HL-60 (cell line): ENCODE measurements at regions not wholly inside any gene's neighbourhood (a gene's known extent, or its start where the extent isn't known, plus 50 kb on each side); places are given as distances from the start of the nearest gene placed in this dataset.

Source experiments
- DNase-seq, 2 experiments: peaks; one replicate each; pipeline ENCODE4 v3.0.0-alpha.2; 2010 to 2020; ENCODE audit warnings: low read depth in 1 of 2, low spot score in 1 of 2
- H3K27ac ChIP-seq: fragments of 250-450 bp; sonication (Bioruptor Pico); replicated peaks from 2 replicates; pipeline ENCODE4 v1.5.1; 2020; ENCODE audit warnings: mild to moderate bottlenecking, moderate library complexity
- H3K27me3 ChIP-seq: fragments of 250-450 bp; sonication (Bioruptor Pico); 2 replicates; pipeline ENCODE4 v1.5.1; 2021; ENCODE audit warnings: mild to moderate bottlenecking, moderate library complexity; ENCODE audit not compliant: insufficient read depth, poor library complexity, severe bottlenecking
- H3K4me3 ChIP-seq: replicated peaks from 2 replicates; pipeline ENCODE4 v1.5.1; 2011; ENCODE audit warnings: mild to moderate bottlenecking, control low read depth, low read length; ENCODE audit not compliant: insufficient read depth
- CTCF ChIP-seq: IDR thresholded peaks from one replicate; pipeline ENCODE4 v1.5.1; 2011; ENCODE audit warnings: low read length, control low read depth, inconsistent platforms; ENCODE audit not compliant: insufficient read depth
- GABPA ChIP-seq: IDR thresholded peaks from 2 replicates; pipeline ENCODE4 v1.6.1; 2012; ENCODE audit warnings: low read depth
- POLR2AphosphoS5 ChIP-seq: IDR thresholded peaks from 2 replicates; pipeline ENCODE4 v1.6.1; 2012; ENCODE audit warnings: low read depth
- REST ChIP-seq: IDR thresholded peaks from 2 replicates; pipeline ENCODE4 v1.6.1; 2012; ENCODE audit warnings: low read depth; ENCODE audit not compliant: insufficient replicate concordance
- SPI1 ChIP-seq: IDR thresholded peaks from 2 replicates; pipeline ENCODE4 v1.6.1; 2012; ENCODE audit warnings: low read depth, mild to moderate bottlenecking, borderline replicate concordance

- Histone ChIP-seq H3K4me3 (no peak overlapping the region), H3K27me3 (peaks cover 5% of the 10 kb centered on the region), H3K27ac (no peak overlapping the region)
- TF ChIP-seq REST (no peak), GABPA (no peak), CTCF (no peak), SPI1 (no peak), POLR2AphosphoS5 (no peak)
- no peak for DNase-seq
Measured at GRCh38 chr10:78869508-78870454, 199.0 kb upstream of the ZMIZ1 start.

GRCh38 chr10:78870458-78870857 is 198.3 kb upstream of the ZMIZ1 start:
- TF ChIP-seq REST = no peak
- TF ChIP-seq POLR2AphosphoS5 = no peak
- TF ChIP-seq GABPA = no peak
- no peak for TF ChIP-seq CTCF
- no peak for TF ChIP-seq SPI1
- no peak overlapping the region for H3K4me3 ChIP-seq
- H3K27me3 ChIP-seq = peaks cover 5% of the 10 kb centered on the region
- H3K27ac ChIP-seq = no peak overlapping the region
- no peak for DNase-seq

GRCh38 chr10:78871796-78872195 is 197.0 kb upstream of the ZMIZ1 start:
- peaks cover 5% of the 10 kb centered on the region for H3K27me3 ChIP-seq
- TF ChIP-seq POLR2AphosphoS5 (no peak), SPI1 (no peak), CTCF (no peak), REST (no peak), GABPA (no peak)
- no peak overlapping the region for H3K27ac ChIP-seq
- DNase-seq = no peak
- no peak overlapping the region for H3K4me3 ChIP-seq
